IMR-90 (cell line): ENCODE measurements at regions not wholly inside any gene's neighbourhood (a gene's known extent, or its start where the extent isn't known, plus 50 kb on each side); places are given as distances from the start of the nearest gene placed in this dataset.

ENCODE experiments used
- BHLHE40 ChIP-seq: fragments of 150-350 bp; IDR thresholded peaks from 2 replicates; pipeline ENCODE4 v1.6.1; 2016; ENCODE audit warnings: mild to moderate bottlenecking, low read depth, low read length
- CEBPB ChIP-seq: IDR thresholded peaks from 2 replicates; pipeline ENCODE4 v1.6.1; 2012; ENCODE audit warnings: low read depth, low read length, improper control_type of control experiment
- FOS ChIP-seq: fragments of 150-350 bp; IDR thresholded peaks from 2 replicates; pipeline ENCODE4 v1.6.1; 2016; ENCODE audit warnings: low read depth, low read length
- MAFK ChIP-seq: IDR thresholded peaks from 2 replicates; pipeline ENCODE4 v1.6.1; 2012; ENCODE audit warnings: low read depth, low read length, improper control_type of control experiment
- MAZ ChIP-seq: IDR thresholded peaks from 2 replicates; pipeline ENCODE4 v1.6.1; 2012; ENCODE audit warnings: low read depth, mild to moderate bottlenecking, low read length, improper control_type of control experiment, moderate library complexity, borderline replicate concordance
- MXI1 ChIP-seq: IDR thresholded peaks from 2 replicates; pipeline ENCODE4 v1.6.1; 2012; ENCODE audit warnings: low read depth, mild to moderate bottlenecking, low read length, moderate library complexity, borderline replicate concordance
- POLR2A ChIP-seq: IDR thresholded peaks from 2 replicates; pipeline ENCODE4 v1.6.1; 2012; ENCODE audit warnings: mild to moderate bottlenecking, low read depth, low read length
- RAD21 ChIP-seq: IDR thresholded peaks from 2 replicates; pipeline ENCODE4 v1.6.1; 2012; ENCODE audit warnings: low read length, improper control_type of control experiment
- RFX5 ChIP-seq: IDR thresholded peaks from 2 replicates; pipeline ENCODE4 v1.8.0; 2012; ENCODE audit warnings: low read depth, mild to moderate bottlenecking, low read length, moderate library complexity
- SMC3 ChIP-seq: fragments of 150-350 bp; IDR thresholded peaks from 2 replicates; pipeline ENCODE4 v1.6.1; 2016; ENCODE audit warnings: low read depth, mild to moderate bottlenecking, antibody characterized with exemption, low read length, moderate library complexity
- TF ChIP-seq, protein P1 (sequence below): conservative IDR thresholded peaks from 2 replicates; pipeline ENCODE4 v1.5.1; 2012; ENCODE audit warnings: mild to moderate bottlenecking, low read depth, low read length, improper control_type of control experiment
- TF ChIP-seq, protein P2 (sequence below): fragments of 150-350 bp; IDR thresholded peaks from 2 replicates; pipeline ENCODE4 v1.6.1; 2016; ENCODE audit warnings: low read depth, mild to moderate bottlenecking, low read length, moderate library complexity, borderline replicate concordance

DNA sequence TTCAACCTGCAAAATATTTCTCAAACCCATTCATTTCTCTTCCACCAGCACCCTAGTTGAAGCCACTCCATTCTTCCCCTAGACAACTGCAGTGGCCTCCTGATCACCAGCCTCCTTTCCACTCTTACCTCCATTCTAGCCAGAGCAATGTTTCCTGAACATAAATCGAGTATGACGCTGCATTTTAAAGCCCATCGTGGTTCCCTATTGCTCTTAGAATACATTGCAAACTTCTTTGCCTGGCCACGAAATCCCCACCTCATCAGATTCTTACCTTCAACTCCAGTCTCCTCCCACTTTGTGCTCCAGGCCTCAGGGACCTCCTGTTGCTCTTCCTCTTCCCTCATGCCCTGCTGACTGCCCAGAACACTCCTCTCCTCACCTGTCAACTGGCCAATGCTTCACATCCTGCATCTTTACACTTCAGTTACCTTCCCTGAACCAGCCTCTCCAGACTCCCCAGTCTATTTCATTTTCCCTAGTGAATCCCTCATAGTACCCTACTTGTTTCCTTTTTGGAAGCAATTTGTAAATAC, 176.5 kb upstream of the CTAGE1 start:
- TF ChIP-seq, protein P1, sequence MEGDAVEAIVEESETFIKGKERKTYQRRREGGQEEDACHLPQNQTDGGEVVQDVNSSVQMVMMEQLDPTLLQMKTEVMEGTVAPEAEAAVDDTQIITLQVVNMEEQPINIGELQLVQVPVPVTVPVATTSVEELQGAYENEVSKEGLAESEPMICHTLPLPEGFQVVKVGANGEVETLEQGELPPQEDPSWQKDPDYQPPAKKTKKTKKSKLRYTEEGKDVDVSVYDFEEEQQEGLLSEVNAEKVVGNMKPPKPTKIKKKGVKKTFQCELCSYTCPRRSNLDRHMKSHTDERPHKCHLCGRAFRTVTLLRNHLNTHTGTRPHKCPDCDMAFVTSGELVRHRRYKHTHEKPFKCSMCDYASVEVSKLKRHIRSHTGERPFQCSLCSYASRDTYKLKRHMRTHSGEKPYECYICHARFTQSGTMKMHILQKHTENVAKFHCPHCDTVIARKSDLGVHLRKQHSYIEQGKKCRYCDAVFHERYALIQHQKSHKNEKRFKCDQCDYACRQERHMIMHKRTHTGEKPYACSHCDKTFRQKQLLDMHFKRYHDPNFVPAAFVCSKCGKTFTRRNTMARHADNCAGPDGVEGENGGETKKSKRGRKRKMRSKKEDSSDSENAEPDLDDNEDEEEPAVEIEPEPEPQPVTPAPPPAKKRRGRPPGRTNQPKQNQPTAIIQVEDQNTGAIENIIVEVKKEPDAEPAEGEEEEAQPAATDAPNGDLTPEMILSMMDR = no peak
- TF ChIP-seq MAFK (no peak), POLR2A (no peak), CEBPB (no peak), RFX5 (no peak), MAZ (no peak), SMC3 (no peak), BHLHE40 (no peak), MXI1 (no peak), RAD21 (no peak), FOS (no peak)
- TF ChIP-seq, protein P2, sequence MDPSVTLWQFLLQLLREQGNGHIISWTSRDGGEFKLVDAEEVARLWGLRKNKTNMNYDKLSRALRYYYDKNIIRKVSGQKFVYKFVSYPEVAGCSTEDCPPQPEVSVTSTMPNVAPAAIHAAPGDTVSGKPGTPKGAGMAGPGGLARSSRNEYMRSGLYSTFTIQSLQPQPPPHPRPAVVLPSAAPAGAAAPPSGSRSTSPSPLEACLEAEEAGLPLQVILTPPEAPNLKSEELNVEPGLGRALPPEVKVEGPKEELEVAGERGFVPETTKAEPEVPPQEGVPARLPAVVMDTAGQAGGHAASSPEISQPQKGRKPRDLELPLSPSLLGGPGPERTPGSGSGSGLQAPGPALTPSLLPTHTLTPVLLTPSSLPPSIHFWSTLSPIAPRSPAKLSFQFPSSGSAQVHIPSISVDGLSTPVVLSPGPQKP = no peak
